Kidney epithelial cell (primary cell): ENCODE measurements at regions not wholly inside any gene's neighbourhood (a gene's known extent, or its start where the extent isn't known, plus 50 kb on each side); places are given as distances from the start of the nearest gene placed in this dataset.

Source experiments
- DNase-seq: peaks from one replicate; pipeline ENCODE4 v3.0.0-alpha.2; 2010; ENCODE audit warnings: low read depth
- H3K27me3 ChIP-seq: 2 replicates; pipeline ENCODE4 v1.6.0; 2011; ENCODE audit warnings: low read length; ENCODE audit not compliant: control insufficient read depth, insufficient read depth
- H3K36me3 ChIP-seq: 2 replicates; pipeline ENCODE4 v1.5.1; 2011; ENCODE audit warnings: low read length; ENCODE audit not compliant: control insufficient read depth, insufficient read depth
- H3K4me3 ChIP-seq: 2 replicates; pipeline ENCODE4 v1.5.1; 2011; ENCODE audit warnings: low read depth, mild to moderate bottlenecking, control low read depth, low read length
- CTCF ChIP-seq: IDR thresholded peaks from 2 replicates; pipeline ENCODE4 v1.5.1; 2011; ENCODE audit warnings: mild to moderate bottlenecking, moderate library complexity, low read length, control low read depth, inconsistent platforms; ENCODE audit not compliant: insufficient read depth, poor library complexity, severe bottlenecking

GRCh38 chr4:182136201-182136600 lies 107.0 kb upstream of the TENM3 start:
- TF ChIP-seq CTCF: no peak
- H3K36me3 ChIP-seq: no peaks in the 10 kb centered on the region
- no peak overlapping the region for H3K4me3 ChIP-seq
- H3K27me3 ChIP-seq: peaks cover 3% of the 10 kb centered on the region
- DNase-seq: no peak

GRCh38 chr4:182137343-182137742 lies 105.9 kb upstream of the TENM3 start:
- no peak for DNase-seq
- TF ChIP-seq CTCF: no peak
- H3K4me3 ChIP-seq: no peak overlapping the region
- no peaks in the 10 kb centered on the region for H3K36me3 ChIP-seq
- peaks cover 5% of the 10 kb centered on the region for H3K27me3 ChIP-seq

- H3K27me3 ChIP-seq: peaks cover 6% of the 10 kb centered on the region
- no peak for DNase-seq
- TF ChIP-seq CTCF: no peak
- no peak overlapping the region for H3K4me3 ChIP-seq
- no peaks in the 10 kb centered on the region for H3K36me3 ChIP-seq
These were observed 103.7 kb upstream of the TENM3 start for GRCh38 chr4:182139491-182139890.

- Histone ChIP-seq H3K36me3 (no peaks in the 10 kb centered on the region), H3K27me3 (peaks cover 6% of the 10 kb centered on the region), H3K4me3 (no peak overlapping the region)
- TF ChIP-seq CTCF: no peak
- no peak for DNase-seq
These were observed 102.7 kb upstream of the TENM3 start for GRCh38 chr4:182140547-182140946.

GRCh38 chr4:182141061-182141460 lies 102.1 kb upstream of the TENM3 start:
- H3K36me3 ChIP-seq: no peaks in the 10 kb centered on the region
- no peak overlapping the region for H3K4me3 ChIP-seq
- DNase-seq: no peak
- TF ChIP-seq CTCF: no peak
- H3K27me3 ChIP-seq: peaks cover 6% of the 10 kb centered on the region
